Calu3 (cell line): ENCODE measurements at regions not wholly inside any gene's neighbourhood (a gene's known extent, or its start where the extent isn't known, plus 50 kb on each side); places are given as distances from the start of the nearest gene placed in this dataset.

Source experiments
- BruUV-seq: library from RNA; stranded (reverse); fragments of 400-500 nt; replicated peaks from 2 replicates; lab custom pipeline; 2021; lab: Mats Ljungman, UMichigan
- CTCF ChIA-PET: fragments of 300-600 bp; sonication (Branson Sonifier 250); formaldehyde crosslinking; loops from one replicate; lab custom pipeline; 2022; ENCODE audit warnings: antibody characterized with exemption; lab: Charles Lee
- DNase-seq: peaks from one replicate; pipeline ENCODE4 v3.0.0; 2022
- H3K27ac Mint-ChIP-seq: one replicate; pipeline ENCODE4 v1.8.0; 2022; ENCODE audit warnings: mixed read lengths; ENCODE audit not compliant: unreplicated experiment
- H3K27me3 Mint-ChIP-seq: one replicate; pipeline ENCODE4 v1.8.0; 2022; ENCODE audit warnings: mixed read lengths; ENCODE audit not compliant: unreplicated experiment
- H3K36me3 Mint-ChIP-seq: one replicate; pipeline ENCODE4 v1.8.0; 2022; ENCODE audit warnings: mild to moderate bottlenecking, moderate library complexity, mixed read lengths; ENCODE audit not compliant: insufficient read depth, unreplicated experiment
- H3K4me1 Mint-ChIP-seq: one replicate; pipeline ENCODE4 v1.8.0; 2022; ENCODE audit warnings: mild to moderate bottlenecking, low read depth, mixed read lengths; ENCODE audit not compliant: unreplicated experiment
- H3K4me3 Mint-ChIP-seq: one replicate; pipeline ENCODE4 v1.8.0; 2022; ENCODE audit warnings: mild to moderate bottlenecking, low read depth, moderate library complexity, mixed read lengths; ENCODE audit not compliant: unreplicated experiment
- H3K9me3 Mint-ChIP-seq: one replicate; pipeline ENCODE4 v1.8.0; 2022; ENCODE audit warnings: low read depth, mixed read lengths; ENCODE audit not compliant: unreplicated experiment
- intact Hi-C: fragments of 100-400 bp; cut with micrococcal nuclease; formaldehyde crosslinking; loops from one replicate; pipeline ENCODE4 v1.10.0; 2022; ENCODE audit not compliant: unreplicated experiment
- TF ChIP-seq, protein P1 (sequence below): fragments of 200-600 bp; IDR thresholded peaks from one replicate; pipeline ENCODE4 v1.8.0; 2022; ENCODE audit warnings: antibody characterized with exemption; ENCODE audit not compliant: unreplicated experiment

DNA sequence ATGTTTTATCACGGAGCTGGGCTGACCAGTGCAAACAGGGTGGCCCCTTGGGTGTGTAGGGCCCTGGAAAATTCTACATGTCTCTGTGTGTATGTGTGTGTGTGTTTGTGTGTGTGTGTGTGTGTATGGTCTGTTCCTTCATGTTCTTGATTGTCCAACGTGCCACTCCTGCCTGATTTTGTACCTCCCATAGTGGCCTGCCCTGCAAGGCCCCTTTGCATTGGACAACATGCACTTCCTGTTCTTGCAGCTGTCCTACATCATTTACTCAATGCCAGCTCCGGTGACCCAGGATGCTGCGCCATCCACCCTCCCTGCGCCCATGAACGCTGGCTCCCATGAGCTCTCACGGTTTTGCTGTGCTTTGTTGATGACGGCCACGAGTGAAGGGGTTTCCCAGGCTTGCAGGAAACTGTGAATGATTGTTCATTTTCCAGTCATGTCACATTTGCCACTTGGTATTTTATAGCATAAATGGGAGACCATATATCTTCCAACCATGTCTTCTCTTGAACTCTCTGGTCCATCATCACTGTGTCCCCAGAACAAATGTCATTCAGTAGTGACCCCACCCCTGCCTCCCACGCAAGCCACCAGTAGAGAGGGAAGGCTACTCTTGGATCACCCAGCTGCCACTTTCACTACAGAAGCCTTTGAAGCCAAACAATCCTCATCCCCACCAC lies 69.7 kb upstream of the NCK2 start:
- Mint-ChIP-seq H3K4me1 (no peaks in the 10 kb centered on the region), H3K36me3 (no peaks in the 10 kb centered on the region), H3K27me3 (peaks cover 47% of the 10 kb centered on the region), H3K9me3 (no peaks in the 10 kb centered on the region), H3K4me3 (no peak overlapping the region), H3K27ac (no peak overlapping the region)
- no TSS peak for BruUV-seq
- intact Hi-C loops, result no loop called here
- no peak for DNase-seq
- CTCF ChIA-PET, result no interaction called here
- TF ChIP-seq, protein P1, sequence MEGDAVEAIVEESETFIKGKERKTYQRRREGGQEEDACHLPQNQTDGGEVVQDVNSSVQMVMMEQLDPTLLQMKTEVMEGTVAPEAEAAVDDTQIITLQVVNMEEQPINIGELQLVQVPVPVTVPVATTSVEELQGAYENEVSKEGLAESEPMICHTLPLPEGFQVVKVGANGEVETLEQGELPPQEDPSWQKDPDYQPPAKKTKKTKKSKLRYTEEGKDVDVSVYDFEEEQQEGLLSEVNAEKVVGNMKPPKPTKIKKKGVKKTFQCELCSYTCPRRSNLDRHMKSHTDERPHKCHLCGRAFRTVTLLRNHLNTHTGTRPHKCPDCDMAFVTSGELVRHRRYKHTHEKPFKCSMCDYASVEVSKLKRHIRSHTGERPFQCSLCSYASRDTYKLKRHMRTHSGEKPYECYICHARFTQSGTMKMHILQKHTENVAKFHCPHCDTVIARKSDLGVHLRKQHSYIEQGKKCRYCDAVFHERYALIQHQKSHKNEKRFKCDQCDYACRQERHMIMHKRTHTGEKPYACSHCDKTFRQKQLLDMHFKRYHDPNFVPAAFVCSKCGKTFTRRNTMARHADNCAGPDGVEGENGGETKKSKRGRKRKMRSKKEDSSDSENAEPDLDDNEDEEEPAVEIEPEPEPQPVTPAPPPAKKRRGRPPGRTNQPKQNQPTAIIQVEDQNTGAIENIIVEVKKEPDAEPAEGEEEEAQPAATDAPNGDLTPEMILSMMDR, result no peak

DNA sequence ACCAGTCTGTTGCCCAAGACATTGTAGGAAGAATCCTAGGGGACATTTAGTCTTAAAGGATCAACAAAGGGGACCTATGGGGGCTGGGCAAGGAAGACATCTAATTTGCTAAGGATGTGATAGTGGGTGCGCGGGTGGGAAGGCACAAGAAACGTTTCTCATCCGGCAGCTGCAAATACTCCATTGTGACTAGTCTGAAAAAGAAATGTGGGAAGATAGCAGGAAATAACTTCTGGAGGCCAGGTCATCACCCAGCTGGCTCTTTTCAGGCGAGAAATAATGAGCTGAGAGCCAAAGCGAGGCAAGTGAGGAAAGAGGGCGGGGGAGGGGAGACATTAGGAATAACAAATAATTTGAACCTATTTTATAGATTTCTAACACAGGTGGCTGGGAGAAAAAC lies 70.3 kb upstream of the NCK2 start:
- Mint-ChIP-seq H3K36me3 (no peaks in the 10 kb centered on the region), H3K27me3 (peaks cover 41% of the 10 kb centered on the region), H3K27ac (no peak overlapping the region), H3K4me3 (no peak overlapping the region), H3K4me1 (no peaks in the 10 kb centered on the region), H3K9me3 (no peaks in the 10 kb centered on the region)
- intact Hi-C loops, result no loop called here
- DNase-seq, result no peak
- CTCF ChIA-PET, result interaction anchor here (0.6 kb wide), 1 partner anchor 77 kb away, joined by 3 read pairs; no protein-coding TSS in a partner anchor
- TF ChIP-seq, protein P1, result no peak
- BruUV-seq, result no TSS peak

DNA sequence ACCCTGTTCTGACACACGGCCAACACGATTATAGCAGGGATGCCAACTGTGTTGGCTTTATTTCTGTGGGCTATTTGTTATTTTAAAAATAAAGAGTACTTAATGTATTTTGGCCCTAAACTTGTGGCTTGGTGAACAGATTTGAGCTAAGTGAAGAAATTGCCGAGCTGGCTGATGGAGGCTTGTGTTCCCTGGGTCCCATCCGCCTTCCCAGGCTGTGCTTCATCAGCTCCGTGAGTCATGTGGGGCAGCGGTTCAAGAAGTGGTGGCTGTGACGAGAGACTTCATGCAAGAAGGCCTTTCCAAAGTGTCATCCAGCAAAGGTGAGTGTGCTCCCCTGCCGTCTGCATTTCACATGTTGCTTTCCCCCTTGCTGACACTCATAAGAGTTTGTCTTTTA lies 73.6 kb upstream of the NCK2 start:
- no peak overlapping the region for H3K27ac Mint-ChIP-seq
- TF ChIP-seq, protein P1, result no peak
- intact Hi-C loops, result no loop called here
- no peaks in the 10 kb centered on the region for H3K4me1 Mint-ChIP-seq
- DNase-seq, result no peak
- no peak overlapping the region for H3K4me3 Mint-ChIP-seq
- H3K36me3 Mint-ChIP-seq, result no peaks in the 10 kb centered on the region
- no peaks in the 10 kb centered on the region for H3K9me3 Mint-ChIP-seq
- CTCF ChIA-PET, result no interaction called here
- peaks cover 9% of the 10 kb centered on the region for H3K27me3 Mint-ChIP-seq
- no TSS peak for BruUV-seq

GRCh38 chr2:105669384-105669891 lies 75.3 kb upstream of the NCK2 start:
- Mint-ChIP-seq H3K9me3 (peaks cover 6% of the 10 kb centered on the region), H3K4me1 (no peaks in the 10 kb centered on the region), H3K27ac (no peak overlapping the region), H3K4me3 (no peak overlapping the region), H3K27me3 (no peaks in the 10 kb centered on the region), H3K36me3 (no peaks in the 10 kb centered on the region)
- intact Hi-C loops, result no loop called here
- TF ChIP-seq, protein P1, result no peak
- BruUV-seq, result no TSS peak
- CTCF ChIA-PET, result no interaction called here
- no peak for DNase-seq
